ENCODE measurements at regions not wholly inside any gene's neighbourhood (a gene's known extent, or its start where the extent isn't known, plus 50 kb on each side); places are given as distances from the start of the nearest gene placed in this dataset.
A peak's percentile ranks its signal among the peaks of the same experiment; 100 is the strongest.
"Not testable (repeated sequence)": the region's sequence is repeated elsewhere in the genome, so short reads cannot be mapped to it uniquely, and the experiment has no call there.

GRCh38 chr4:131749224-131749623, 1399.9 kb upstream of the PCDH10 start:
- H3K36me3 Mint-ChIP-seq (ENCODE audit: low read depth); H3K27ac Mint-ChIP-seq; H3K4me1 Mint-ChIP-seq; intact Hi-C loops (cut with micrococcal nuclease); H3K4me3 Mint-ChIP-seq; POLR2A ChIA-PET; CTCF ChIA-PET; DNase-seq; ATAC-seq (ENCODE audit: low read depth); H3K9me3 Mint-ChIP-seq; H3K27me3 Mint-ChIP-seq: not testable (repeated sequence)

- CTCF ChIA-PET; POLR2A ChIA-PET; DNase-seq; ATAC-seq (ENCODE audit: low read depth); H3K9me3 Mint-ChIP-seq; H3K27ac Mint-ChIP-seq; H3K36me3 Mint-ChIP-seq (ENCODE audit: low read depth); H3K27me3 Mint-ChIP-seq; intact Hi-C loops (cut with micrococcal nuclease); H3K4me1 Mint-ChIP-seq; H3K4me3 Mint-ChIP-seq: not testable (repeated sequence)
These were observed 1399.1 kb upstream of the PCDH10 start for GRCh38 chr4:131750006-131750405.

- H3K9me3 Mint-ChIP-seq; H3K36me3 Mint-ChIP-seq (ENCODE audit: low read depth); ATAC-seq (ENCODE audit: low read depth); H3K27ac Mint-ChIP-seq; H3K4me3 Mint-ChIP-seq; POLR2A ChIA-PET; CTCF ChIA-PET; H3K4me1 Mint-ChIP-seq; H3K27me3 Mint-ChIP-seq; intact Hi-C loops (cut with micrococcal nuclease): not testable (repeated sequence)
- peak; percentile 35 for DNase-seq
These were observed 1398.6 kb upstream of the PCDH10 start for GRCh38 chr4:131750469-131750868.

- not testable (repeated sequence) for H3K9me3 Mint-ChIP-seq, H3K4me1 Mint-ChIP-seq
These were observed 1386.9 kb upstream of the PCDH10 start for GRCh38 chr4:131762234-131762633.

GRCh38 chr4:131764730-131765129, 1384.4 kb upstream of the PCDH10 start:
- TF ChIP-seq CTCF (IDR thresholded peaks at IDR 0.05): no peak
- H3K9me3 Mint-ChIP-seq: peaks cover 2% of the 10 kb centered on the region
- no peak overlapping the region for H3K27ac Mint-ChIP-seq
- POLR2A ChIA-PET: no interaction called here
- H3K27me3 Mint-ChIP-seq: no peaks in the 10 kb centered on the region
- no peak for ATAC-seq (ENCODE audit: low read depth)
- no peak overlapping the region for H3K4me3 Mint-ChIP-seq
- no peaks in the 10 kb centered on the region for H3K4me1 Mint-ChIP-seq
- CTCF ChIA-PET: no interaction called here
- intact Hi-C loops (cut with micrococcal nuclease): no loop called here
- no peaks in the 10 kb centered on the region for H3K36me3 Mint-ChIP-seq (ENCODE audit: low read depth)
- no peak for DNase-seq

More at GRCh38 chr4:131762234-131762633, 1386.9 kb upstream of the PCDH10 start:
- H3K4me3 Mint-ChIP-seq; H3K27me3 Mint-ChIP-seq; H3K27ac Mint-ChIP-seq; POLR2A ChIA-PET; intact Hi-C loops (cut with micrococcal nuclease); CTCF ChIA-PET; DNase-seq; H3K36me3 Mint-ChIP-seq (ENCODE audit: low read depth); ATAC-seq (ENCODE audit: low read depth): not testable (repeated sequence)

GRCh38 chr4:131774382-131774781, 1374.7 kb upstream of the PCDH10 start:
- POLR2A ChIA-PET; H3K4me1 Mint-ChIP-seq; H3K36me3 Mint-ChIP-seq (ENCODE audit: low read depth); H3K27me3 Mint-ChIP-seq; intact Hi-C loops (cut with micrococcal nuclease); H3K4me3 Mint-ChIP-seq; ATAC-seq (ENCODE audit: low read depth); H3K9me3 Mint-ChIP-seq; DNase-seq; CTCF ChIA-PET; H3K27ac Mint-ChIP-seq: not testable (repeated sequence)

- H3K4me3 Mint-ChIP-seq; intact Hi-C loops (cut with micrococcal nuclease); H3K27ac Mint-ChIP-seq; DNase-seq; CTCF ChIA-PET; POLR2A ChIA-PET; H3K9me3 Mint-ChIP-seq; H3K36me3 Mint-ChIP-seq (ENCODE audit: low read depth); H3K27me3 Mint-ChIP-seq; ATAC-seq (ENCODE audit: low read depth); H3K4me1 Mint-ChIP-seq: not testable (repeated sequence)
These were observed 1338.5 kb upstream of the PCDH10 start for GRCh38 chr4:131810565-131810964.

Measured in activated B cell treated with CpG ODN at 0.5 μM for 24 hours (primary cell).